Activated CD4-positive, alpha-beta memory T cell treated with anti-CD3 and anti-CD28 coated beads, Interleukin-2, amount 10 ng/mL, durations not matched to agents 7 days and 5 days (primary cell): ENCODE measurements at regions not wholly inside any gene's neighbourhood (a gene's known extent, or its start where the extent isn't known, plus 50 kb on each side); places are given as distances from the start of the nearest gene placed in this dataset.

Experiments used
- CTCF ChIA-PET: fragments of 350-600 bp; sonication (Branson Sonifier 250); formaldehyde crosslinking; loops from one replicate; lab custom pipeline; 2021; ENCODE audit warnings: antibody characterized with exemption, inconsistent platforms; lab: Charles Lee
- POLR2A ChIA-PET: fragments of 350-600 bp; sonication (Branson Sonifier 250); formaldehyde crosslinking; loops from one replicate; lab custom pipeline; 2021; ENCODE audit warnings: antibody characterized with exemption; lab: Charles Lee
- DNase-seq: peaks from one replicate; pipeline ENCODE4 v3.0.0-alpha.2; 2020
- H3K27ac Mint-ChIP-seq: one replicate; pipeline ENCODE4 v1.8.0; 2021; ENCODE audit warnings: mild to moderate bottlenecking, mixed read lengths
- H3K27me3 Mint-ChIP-seq: one replicate; pipeline ENCODE4 v1.8.0; 2021; ENCODE audit warnings: mixed read lengths
- H3K36me3 Mint-ChIP-seq: one replicate; pipeline ENCODE4 v1.8.0; 2021; ENCODE audit warnings: low read depth, mixed read lengths
- H3K4me1 Mint-ChIP-seq: one replicate; pipeline ENCODE4 v1.8.0; 2021; ENCODE audit warnings: mixed read lengths
- H3K4me3 Mint-ChIP-seq: one replicate; pipeline ENCODE4 v1.8.0; 2021; ENCODE audit warnings: mild to moderate bottlenecking, mixed read lengths
- H3K9me3 Mint-ChIP-seq: one replicate; pipeline ENCODE4 v1.8.0; 2021; ENCODE audit warnings: mixed read lengths

DNA sequence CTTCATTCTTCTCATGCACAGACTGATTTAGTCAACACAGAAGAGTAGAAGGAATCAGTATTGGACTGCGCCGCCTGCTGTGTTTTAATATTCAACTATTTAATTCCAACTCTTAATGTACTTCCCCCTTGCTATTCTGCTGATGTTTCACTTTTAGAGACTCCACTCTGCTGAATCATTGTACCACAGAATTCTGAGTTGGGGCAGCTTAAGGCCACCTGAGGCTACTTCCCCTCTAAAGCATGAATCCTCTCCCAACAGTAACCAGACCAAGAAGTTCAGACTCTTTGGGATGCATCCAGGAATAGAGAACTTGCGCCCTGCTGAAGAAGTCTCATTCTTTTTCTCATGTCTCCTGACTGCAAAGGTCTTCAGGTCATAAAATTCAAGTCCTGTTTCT is 708.8 kb downstream of the UQCRFS1 start:
- Mint-ChIP-seq H3K4me3 (no peak overlapping the region), H3K36me3 (no peaks in the 10 kb centered on the region), H3K27me3 (no peaks in the 10 kb centered on the region), H3K27ac (no peak overlapping the region), H3K9me3 (peaks cover 4% of the 10 kb centered on the region), H3K4me1 (no peaks in the 10 kb centered on the region)
- ChIA-PET POLR2A (no interaction called here), CTCF (no interaction called here)
- DNase-seq: no peak

DNA sequence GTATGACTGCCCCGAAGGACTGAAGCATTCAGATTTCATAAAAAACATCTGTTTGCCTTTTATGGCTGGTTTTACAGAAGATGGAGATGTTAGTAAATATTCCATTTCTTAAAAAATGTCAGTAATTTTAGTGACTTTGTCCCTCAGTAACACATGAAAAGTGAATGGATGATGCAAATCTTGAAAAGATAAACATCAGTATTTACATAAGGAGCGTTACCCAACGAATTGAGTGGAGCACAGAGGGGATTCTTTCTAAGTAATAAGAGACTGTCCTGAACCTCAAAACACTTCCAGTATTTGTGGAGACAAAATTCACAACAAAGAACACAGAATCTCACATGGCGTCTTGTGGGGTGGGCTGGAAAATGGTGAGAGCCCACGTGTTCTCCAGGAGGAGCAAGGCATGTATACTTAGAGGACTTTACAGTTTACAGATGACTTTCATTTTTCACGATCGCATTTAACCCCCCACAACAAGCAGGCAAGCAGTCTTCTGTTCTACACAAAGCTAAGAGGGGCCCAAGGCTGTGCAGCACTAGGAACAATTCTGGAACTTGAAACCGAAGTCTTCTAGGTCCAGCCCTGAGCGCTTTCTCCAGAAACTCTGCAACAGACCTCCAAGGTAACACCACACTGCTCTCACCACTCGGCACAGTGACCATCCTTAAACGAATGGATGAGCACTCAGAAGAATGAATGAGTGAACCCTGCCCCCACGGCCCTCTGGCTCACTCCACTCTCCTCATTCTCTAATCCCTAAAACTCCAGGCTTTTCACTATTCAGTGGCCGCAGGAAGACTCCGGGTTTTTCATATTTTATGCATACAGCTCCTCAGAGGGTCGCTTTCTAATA is 709.8 kb downstream of the UQCRFS1 start:
- no peaks in the 10 kb centered on the region for H3K27me3 Mint-ChIP-seq
- no peak overlapping the region for H3K4me3 Mint-ChIP-seq
- no peaks in the 10 kb centered on the region for H3K36me3 Mint-ChIP-seq
- ChIA-PET POLR2A (no interaction called here), CTCF (no interaction called here)
- peaks cover 4% of the 10 kb centered on the region for H3K9me3 Mint-ChIP-seq
- DNase-seq: no peak
- no peaks in the 10 kb centered on the region for H3K4me1 Mint-ChIP-seq
- H3K27ac Mint-ChIP-seq: no peak overlapping the region

DNA sequence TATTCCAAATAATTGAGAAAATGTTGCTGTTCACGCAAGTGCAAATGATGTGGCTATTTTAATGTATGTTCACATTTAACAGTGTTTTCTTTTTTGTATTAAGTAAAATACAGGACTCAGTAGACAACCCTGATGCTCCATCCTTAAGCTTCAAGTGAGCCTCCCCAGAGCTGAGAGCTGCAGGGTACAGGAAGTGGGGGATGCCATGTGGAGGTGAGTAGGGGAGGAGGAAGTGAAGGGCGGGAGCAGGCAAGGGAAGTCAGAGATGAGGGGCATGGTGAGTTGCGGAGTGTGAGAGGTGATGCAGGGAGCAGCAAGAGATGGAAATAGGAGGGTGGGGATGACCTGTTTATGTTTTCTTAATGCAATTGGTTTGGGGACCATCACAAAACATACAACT is 711.0 kb downstream of the UQCRFS1 start:
- ChIA-PET CTCF (no interaction called here), POLR2A (no interaction called here)

DNA sequence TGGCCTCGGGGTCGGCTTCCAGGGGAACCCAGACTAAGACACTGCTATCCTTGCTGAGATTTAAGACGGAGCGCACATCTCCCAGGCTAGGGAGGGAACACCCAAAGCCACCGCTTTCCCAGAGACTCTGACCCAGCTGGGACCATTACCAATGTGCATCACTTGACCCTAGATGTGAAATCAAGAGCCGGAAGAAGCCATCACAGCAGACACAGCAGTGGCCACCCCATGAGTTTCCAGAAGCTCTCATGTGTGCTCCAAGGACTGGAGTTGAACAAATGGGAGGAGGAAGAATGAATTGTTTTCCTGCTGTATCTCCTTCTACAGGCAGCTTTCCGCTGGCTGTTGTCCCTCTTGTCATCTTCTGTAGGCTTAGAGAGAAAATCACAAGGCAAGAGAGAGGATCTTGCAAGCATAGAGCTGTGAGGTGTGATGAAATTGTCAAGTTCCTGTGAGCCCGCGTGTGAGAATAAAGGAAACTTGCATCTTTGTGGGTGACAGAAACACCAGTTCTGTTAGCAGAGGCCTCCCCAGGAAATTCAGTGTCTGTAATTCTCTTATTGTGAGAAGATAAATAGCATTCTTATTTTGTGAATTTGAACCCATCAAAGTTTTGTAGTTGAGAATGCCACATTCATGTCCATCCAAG is 711.8 kb downstream of the UQCRFS1 start:
- no peaks in the 10 kb centered on the region for H3K4me1 Mint-ChIP-seq
- POLR2A ChIA-PET: no interaction called here
- no peak overlapping the region for H3K27ac Mint-ChIP-seq
- H3K4me3 Mint-ChIP-seq: no peak overlapping the region
- no peaks in the 10 kb centered on the region for H3K27me3 Mint-ChIP-seq
- no peaks in the 10 kb centered on the region for H3K36me3 Mint-ChIP-seq
- no peak for DNase-seq
- peaks cover 3% of the 10 kb centered on the region for H3K9me3 Mint-ChIP-seq
- CTCF ChIA-PET: no interaction called here

More for the DNA sequence above, 711.0 kb downstream of the UQCRFS1 start:
- no peaks in the 10 kb centered on the region for H3K4me1 Mint-ChIP-seq
- no peaks in the 10 kb centered on the region for H3K36me3 Mint-ChIP-seq
- H3K27ac Mint-ChIP-seq: no peak overlapping the region
- peaks cover 3% of the 10 kb centered on the region for H3K9me3 Mint-ChIP-seq
- no peak for DNase-seq
- H3K4me3 Mint-ChIP-seq: no peak overlapping the region
- no peaks in the 10 kb centered on the region for H3K27me3 Mint-ChIP-seq

DNA sequence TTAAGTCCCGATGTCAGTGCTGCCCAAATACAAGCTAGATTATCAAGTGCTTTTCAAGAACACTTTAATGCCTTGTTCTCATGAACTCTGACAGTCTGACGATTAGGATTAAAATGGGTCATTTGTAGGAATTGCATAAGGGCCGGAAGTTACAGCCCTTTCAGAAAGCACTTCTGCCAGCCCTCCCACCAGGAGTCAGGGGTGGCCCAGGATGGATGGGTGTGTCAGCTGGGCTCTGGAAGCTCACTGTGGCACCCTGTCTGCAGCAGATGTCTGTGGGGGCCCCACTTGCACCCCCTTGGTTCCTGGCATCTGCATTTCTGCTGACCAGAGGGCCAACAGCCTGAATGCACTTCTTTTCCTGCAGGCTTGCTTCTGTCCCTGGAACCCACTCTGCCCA is 712.7 kb downstream of the UQCRFS1 start:
- CTCF ChIA-PET: no interaction called here
- POLR2A ChIA-PET: no interaction called here
- Mint-ChIP-seq H3K36me3 (no peaks in the 10 kb centered on the region), H3K4me3 (no peak overlapping the region), H3K27ac (no peak overlapping the region), H3K9me3 (peaks cover 3% of the 10 kb centered on the region), H3K27me3 (no peaks in the 10 kb centered on the region), H3K4me1 (no peaks in the 10 kb centered on the region)
- DNase-seq: no peak

DNA sequence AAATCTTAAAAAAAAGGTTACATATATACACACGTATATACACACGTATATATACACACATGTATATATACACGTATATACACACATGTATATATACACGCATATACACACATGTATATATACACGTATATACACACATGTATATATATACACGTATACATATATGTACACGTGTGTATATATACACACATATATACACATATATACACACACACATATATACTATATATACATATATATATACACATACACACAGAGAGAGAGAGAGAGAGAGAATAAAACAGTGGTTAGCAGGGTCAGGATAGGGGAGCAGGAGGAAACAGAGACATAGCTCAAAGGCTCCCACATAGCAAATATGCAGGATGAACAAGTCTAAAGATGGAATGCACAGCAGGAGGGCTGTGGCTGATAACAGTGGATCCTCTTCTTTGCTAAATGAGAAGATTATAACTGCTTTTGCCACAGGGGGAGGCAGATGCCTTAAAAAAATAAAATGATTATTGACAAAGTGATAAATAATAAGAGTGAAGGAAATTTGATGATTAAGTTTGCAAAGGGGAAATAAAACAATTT is 714.5 kb downstream of the UQCRFS1 start:
- Mint-ChIP-seq H3K4me3 (no peak overlapping the region), H3K27me3 (no peaks in the 10 kb centered on the region), H3K9me3 (peaks cover 3% of the 10 kb centered on the region), H3K27ac (no peak overlapping the region), H3K4me1 (no peaks in the 10 kb centered on the region), H3K36me3 (no peaks in the 10 kb centered on the region)
- DNase-seq: no peak
- CTCF ChIA-PET: no interaction called here
- POLR2A ChIA-PET: no interaction called here

DNA sequence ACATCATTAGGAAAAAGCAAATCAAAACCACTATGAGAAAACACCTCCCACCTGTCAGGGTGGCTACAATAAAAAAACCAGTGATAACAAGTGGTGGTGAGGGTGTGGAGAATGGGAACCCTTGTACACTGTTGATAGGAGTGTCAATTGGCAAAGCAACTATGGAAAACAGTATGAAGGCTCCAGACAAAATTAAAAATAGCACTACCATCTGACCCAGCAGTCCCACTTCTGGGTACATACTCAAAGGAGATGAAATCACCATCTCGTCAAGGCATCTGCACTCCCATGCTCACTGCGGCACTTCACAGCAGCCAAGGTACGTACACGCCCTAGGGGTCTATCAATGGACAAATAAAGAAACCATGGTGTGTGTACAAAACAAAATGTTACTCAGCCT is 715.1 kb downstream of the UQCRFS1 start:
- Mint-ChIP-seq H3K36me3 (no peaks in the 10 kb centered on the region), H3K9me3 (peaks cover 3% of the 10 kb centered on the region), H3K4me3 (no peak overlapping the region), H3K4me1 (no peaks in the 10 kb centered on the region), H3K27me3 (no peaks in the 10 kb centered on the region), H3K27ac (no peak overlapping the region)
- ChIA-PET CTCF (no interaction called here), POLR2A (no interaction called here)
- DNase-seq: no peak

DNA sequence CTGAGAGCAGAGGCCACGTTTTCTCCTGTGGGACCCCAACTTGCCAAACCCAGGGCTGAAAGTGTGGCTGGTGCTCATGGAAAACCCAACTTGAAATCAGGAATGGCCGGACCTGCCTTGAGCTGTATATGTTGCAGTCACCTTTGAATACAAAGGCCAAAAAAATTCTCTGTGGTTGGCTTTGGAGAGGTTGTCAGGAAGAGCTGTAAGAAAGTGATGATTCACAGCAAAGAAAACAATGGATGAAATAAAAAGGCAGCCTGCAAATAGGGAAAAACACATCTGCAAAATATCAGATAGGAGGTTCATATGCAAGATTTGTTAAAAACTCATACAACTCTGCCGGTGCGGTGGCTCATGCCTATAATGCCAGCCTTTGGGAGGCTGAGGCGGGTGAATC is 715.8 kb downstream of the UQCRFS1 start:
- H3K27ac Mint-ChIP-seq: no peak overlapping the region
- no peak for DNase-seq
- no peaks in the 10 kb centered on the region for H3K27me3 Mint-ChIP-seq
- H3K4me3 Mint-ChIP-seq: no peak overlapping the region
- peaks cover 7% of the 10 kb centered on the region for H3K9me3 Mint-ChIP-seq
- H3K36me3 Mint-ChIP-seq: no peaks in the 10 kb centered on the region
- POLR2A ChIA-PET: no interaction called here
- H3K4me1 Mint-ChIP-seq: no peaks in the 10 kb centered on the region
- CTCF ChIA-PET: no interaction called here

DNA sequence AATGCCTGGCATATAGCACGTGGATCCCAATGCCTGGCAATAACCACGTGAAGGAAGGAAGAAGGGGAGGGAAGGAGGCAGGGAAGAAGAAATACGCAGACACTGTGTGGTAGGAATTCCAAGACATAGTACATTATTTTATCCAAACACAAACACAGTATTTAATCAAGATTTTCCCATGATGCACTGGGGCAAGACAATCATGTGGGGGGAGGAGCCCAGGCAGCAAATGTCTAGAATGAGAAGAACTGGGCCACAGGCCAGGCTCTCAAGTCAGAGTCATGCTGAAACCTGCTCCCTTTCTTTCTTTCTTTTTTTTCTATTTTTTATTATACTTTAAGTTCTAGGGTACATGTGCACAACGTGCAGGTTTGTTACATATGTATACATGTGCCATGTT is 717.9 kb downstream of the UQCRFS1 start:
- no peak for DNase-seq
- H3K4me3 Mint-ChIP-seq: no peak overlapping the region
- H3K27ac Mint-ChIP-seq: no peak overlapping the region
- no peaks in the 10 kb centered on the region for H3K4me1 Mint-ChIP-seq
- ChIA-PET POLR2A (no interaction called here), CTCF (no interaction called here)
- H3K36me3 Mint-ChIP-seq: no peaks in the 10 kb centered on the region
- H3K27me3 Mint-ChIP-seq: no peaks in the 10 kb centered on the region
- peaks cover 7% of the 10 kb centered on the region for H3K9me3 Mint-ChIP-seq

DNA sequence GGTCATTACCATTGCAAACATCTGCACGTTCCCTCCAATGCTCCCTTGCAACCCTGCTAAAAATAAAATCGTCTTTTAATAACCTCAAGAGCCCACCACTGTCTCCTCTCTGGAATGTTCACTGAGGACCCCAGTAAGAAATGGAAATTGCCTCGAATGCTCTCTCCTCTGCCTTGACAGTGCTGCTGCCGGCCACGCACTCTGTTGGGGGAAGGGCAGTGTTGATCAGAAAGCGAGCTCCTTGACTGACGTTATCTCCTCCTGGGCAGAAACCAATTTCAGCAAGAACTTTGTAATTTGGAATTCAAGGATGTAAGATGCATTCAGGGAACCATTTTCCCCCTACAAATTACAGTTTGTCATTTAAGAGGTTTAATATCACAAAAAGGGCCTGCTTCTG is 718.5 kb downstream of the UQCRFS1 start:
- Mint-ChIP-seq H3K36me3 (no peaks in the 10 kb centered on the region), H3K27ac (no peak overlapping the region), H3K4me1 (no peaks in the 10 kb centered on the region), H3K27me3 (no peaks in the 10 kb centered on the region), H3K9me3 (peaks cover 8% of the 10 kb centered on the region), H3K4me3 (no peak overlapping the region)
- POLR2A ChIA-PET: no interaction called here
- no peak for DNase-seq
- CTCF ChIA-PET: no interaction called here

DNA sequence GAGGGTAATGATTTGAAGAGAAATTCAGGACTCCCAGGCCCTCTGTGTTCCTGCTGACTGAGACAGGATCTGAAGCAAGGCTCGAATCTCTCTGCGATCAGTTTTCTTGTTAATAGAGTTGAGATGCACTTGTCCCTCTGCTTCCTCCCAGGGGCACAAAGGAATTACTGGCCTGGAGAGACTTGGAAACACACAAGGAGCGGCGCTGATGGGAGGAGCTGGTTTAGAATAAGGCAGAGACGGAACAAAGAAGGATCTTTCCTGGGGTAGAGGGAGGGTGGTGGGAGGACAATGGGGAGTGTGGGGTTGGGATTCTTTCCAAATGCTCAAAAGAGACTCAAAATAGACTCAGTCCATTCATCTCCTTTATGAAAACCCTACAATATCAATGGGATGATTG is 719.1 kb downstream of the UQCRFS1 start:
- H3K27ac Mint-ChIP-seq: no peak overlapping the region
- H3K4me3 Mint-ChIP-seq: no peak overlapping the region
- CTCF ChIA-PET: no interaction called here
- DNase-seq: no peak
- no peaks in the 10 kb centered on the region for H3K4me1 Mint-ChIP-seq
- no peaks in the 10 kb centered on the region for H3K36me3 Mint-ChIP-seq
- H3K9me3 Mint-ChIP-seq: peaks cover 8% of the 10 kb centered on the region
- POLR2A ChIA-PET: no interaction called here
- H3K27me3 Mint-ChIP-seq: no peaks in the 10 kb centered on the region

DNA sequence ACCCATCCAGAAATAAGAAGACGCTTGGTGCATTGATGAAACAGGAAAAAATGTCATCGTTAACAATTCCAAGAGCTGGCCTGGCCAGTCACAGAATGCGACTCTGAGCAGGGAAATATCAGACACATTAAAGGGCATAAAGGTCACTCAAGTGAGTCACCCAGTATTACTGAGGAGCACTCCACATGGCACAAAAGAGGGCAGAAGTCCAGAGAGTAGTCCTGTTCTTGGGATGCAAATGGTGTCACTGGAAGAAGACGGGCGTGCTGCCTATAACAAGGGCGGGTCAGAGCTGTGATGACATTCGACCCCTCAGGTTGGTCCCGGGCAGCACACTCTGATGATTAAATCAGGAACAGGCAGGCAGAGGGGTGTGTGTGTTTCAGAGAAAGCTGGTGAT is 720.3 kb downstream of the UQCRFS1 start:
- Mint-ChIP-seq H3K27me3 (no peaks in the 10 kb centered on the region), H3K4me3 (no peak overlapping the region), H3K27ac (no peak overlapping the region), H3K36me3 (no peaks in the 10 kb centered on the region), H3K9me3 (peaks cover 6% of the 10 kb centered on the region), H3K4me1 (no peaks in the 10 kb centered on the region)
- ChIA-PET POLR2A (no interaction called here), CTCF (no interaction called here)
- DNase-seq: no peak

DNA sequence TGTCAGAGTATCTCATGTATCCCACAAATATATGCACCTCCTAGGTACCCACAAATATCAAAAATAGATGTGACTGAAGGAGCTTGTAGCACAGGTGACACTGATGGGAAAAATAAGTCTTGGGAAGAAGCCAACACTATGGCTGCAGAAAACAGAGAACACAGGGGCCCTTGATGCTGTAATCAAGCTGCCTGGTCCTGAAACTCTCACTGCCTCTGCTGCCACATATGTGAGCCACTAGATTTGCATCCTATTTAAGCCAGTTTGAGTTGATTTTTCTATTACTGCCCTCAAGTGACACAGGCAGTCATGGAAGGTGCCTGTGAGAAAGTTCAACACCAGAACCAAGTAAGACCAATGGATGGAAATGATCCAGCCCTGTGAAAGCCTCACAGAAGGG is 720.8 kb downstream of the UQCRFS1 start:
- ChIA-PET POLR2A (no interaction called here), CTCF (no interaction called here)
- no peaks in the 10 kb centered on the region for H3K4me1 Mint-ChIP-seq
- H3K27ac Mint-ChIP-seq: no peak overlapping the region
- no peak for DNase-seq
- no peak overlapping the region for H3K4me3 Mint-ChIP-seq
- H3K27me3 Mint-ChIP-seq: no peaks in the 10 kb centered on the region
- no peaks in the 10 kb centered on the region for H3K36me3 Mint-ChIP-seq
- H3K9me3 Mint-ChIP-seq: peaks cover 6% of the 10 kb centered on the region

DNA sequence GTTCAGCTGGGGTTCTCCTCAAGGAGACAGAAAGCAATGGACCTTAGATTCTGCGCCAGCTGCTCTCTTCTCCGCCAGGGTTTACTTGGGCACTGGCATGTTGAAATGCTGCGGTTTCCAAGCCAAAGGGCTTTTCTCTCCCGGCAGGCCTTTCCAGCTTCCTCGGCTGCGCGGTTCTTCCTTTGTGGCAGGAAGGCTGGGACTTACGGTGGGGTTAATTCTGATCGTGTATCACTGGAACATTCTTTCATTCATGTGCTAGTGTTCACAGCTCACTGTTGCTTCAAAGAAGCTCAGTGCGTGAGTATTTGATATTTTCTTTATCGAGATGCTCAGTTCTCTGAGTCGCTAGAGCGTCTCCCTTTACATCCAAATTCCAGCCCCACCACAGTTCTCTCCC is 723.2 kb downstream of the UQCRFS1 start:
- DNase-seq: no peak
- H3K36me3 Mint-ChIP-seq: no peaks in the 10 kb centered on the region
- POLR2A ChIA-PET: no interaction called here
- no peaks in the 10 kb centered on the region for H3K4me1 Mint-ChIP-seq
- H3K9me3 Mint-ChIP-seq: peaks cover 6% of the 10 kb centered on the region
- H3K27ac Mint-ChIP-seq: no peak overlapping the region
- H3K4me3 Mint-ChIP-seq: no peak overlapping the region
- no peaks in the 10 kb centered on the region for H3K27me3 Mint-ChIP-seq
- CTCF ChIA-PET: no interaction called here
